ENCODE measurements at regions not wholly inside any gene's neighbourhood (a gene's known extent, or its start where the extent isn't known, plus 50 kb on each side); places are given as distances from the start of the nearest gene placed in this dataset.

DNA sequence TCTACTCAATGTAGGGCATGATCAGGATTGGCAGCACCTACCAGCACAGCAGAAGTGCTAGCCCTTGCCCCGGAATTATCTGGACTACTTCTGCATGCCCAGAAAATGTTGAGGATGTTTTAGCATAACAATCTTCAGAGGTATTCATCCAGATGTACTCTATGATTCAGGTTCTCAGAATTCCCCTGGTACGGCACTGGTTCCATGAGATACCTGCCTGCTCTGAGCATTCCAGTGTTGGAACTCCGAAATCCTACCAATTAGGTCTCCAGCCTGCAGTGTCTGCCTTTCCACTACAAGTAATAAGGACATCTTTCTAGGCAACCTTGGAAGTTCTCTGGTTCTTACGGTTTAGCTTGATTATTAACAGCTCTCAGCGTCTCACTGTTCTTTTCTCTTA, 554.5 kb downstream of the HACE1 start:
- no peak overlapping the region for H3K9ac ChIP-seq (ENCODE audit: low read depth, low read length)
- H3K4me1 ChIP-seq (ENCODE audit: insufficient read depth, low read length): no peaks in the 10 kb centered on the region
- no peaks in the 10 kb centered on the region for H3K9me3 ChIP-seq (ENCODE audit: control insufficient read depth, insufficient read depth, low read length)
- H3K36me3 ChIP-seq (ENCODE audit: insufficient read depth, low read length): no peaks in the 10 kb centered on the region

- H3K9ac ChIP-seq (ENCODE audit: low read depth, low read length): no peak overlapping the region
- H3K9me3 ChIP-seq (ENCODE audit: control insufficient read depth, insufficient read depth, low read length): no peaks in the 10 kb centered on the region
- H3K4me1 ChIP-seq (ENCODE audit: insufficient read depth, low read length): no peaks in the 10 kb centered on the region
- no peaks in the 10 kb centered on the region for H3K36me3 ChIP-seq (ENCODE audit: insufficient read depth, low read length)
These were observed 557.8 kb downstream of the HACE1 start for GRCh38 chr6:104301951-104302350.

- no peaks in the 10 kb centered on the region for H3K9me3 ChIP-seq (ENCODE audit: control insufficient read depth, insufficient read depth, low read length)
- no peak overlapping the region for H3K9ac ChIP-seq (ENCODE audit: low read depth, low read length)
- H3K4me1 ChIP-seq (ENCODE audit: insufficient read depth, low read length): peaks cover 6% of the 10 kb centered on the region; the same call in 1 of the 2 replicates
- H3K36me3 ChIP-seq (ENCODE audit: insufficient read depth, low read length): no peaks in the 10 kb centered on the region
These were observed 573.1 kb downstream of the HACE1 start for GRCh38 chr6:104286641-104287040.

DNA sequence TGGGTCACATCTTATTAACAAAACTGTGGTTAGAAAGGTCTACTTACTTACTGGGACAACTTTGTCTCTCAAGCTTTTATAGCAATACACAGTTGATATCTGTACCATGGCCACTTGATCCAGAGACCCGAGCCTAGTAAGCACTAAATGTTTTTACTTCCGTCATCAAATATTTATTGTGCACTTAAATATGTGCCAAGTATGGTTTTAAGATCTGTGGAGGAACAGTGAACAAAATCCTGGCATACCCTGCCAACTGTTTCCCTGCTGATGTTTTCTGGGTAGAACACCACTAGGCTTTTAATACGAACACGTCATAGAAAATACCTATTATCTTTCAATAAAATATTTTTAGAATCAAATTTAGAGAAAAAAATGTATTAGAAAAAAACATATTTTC, 574.8 kb downstream of the HACE1 start:
- no peaks in the 10 kb centered on the region for H3K36me3 ChIP-seq (ENCODE audit: insufficient read depth, low read length)
- no peak overlapping the region for H3K9ac ChIP-seq (ENCODE audit: low read depth, low read length)

DNA sequence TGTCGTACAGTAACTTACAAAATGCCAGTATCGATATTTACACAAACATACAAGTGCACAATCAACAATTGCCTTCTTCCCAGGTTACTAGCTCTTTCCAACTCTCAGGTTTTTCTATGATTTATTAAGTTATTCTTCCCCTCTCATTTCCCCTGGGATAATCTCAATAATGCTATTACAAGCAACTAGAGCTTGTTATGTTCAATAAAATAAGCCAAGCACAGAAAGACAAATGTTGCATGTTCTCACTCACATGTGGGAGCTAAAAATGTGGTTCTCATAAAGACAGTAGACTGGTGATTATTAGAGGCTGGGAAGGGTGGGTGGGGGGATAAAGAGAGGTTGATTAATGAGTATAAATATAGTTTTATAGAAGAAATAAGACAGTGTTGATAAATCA, 577.1 kb downstream of the HACE1 start:
- H3K9me3 ChIP-seq (ENCODE audit: control insufficient read depth, insufficient read depth, low read length): no peaks in the 10 kb centered on the region
- H3K9ac ChIP-seq (ENCODE audit: low read depth, low read length): no peak overlapping the region
- H3K36me3 ChIP-seq (ENCODE audit: insufficient read depth, low read length): no peaks in the 10 kb centered on the region
- no peaks in the 10 kb centered on the region for H3K4me1 ChIP-seq (ENCODE audit: insufficient read depth, low read length)

More for the DNA sequence above, 574.8 kb downstream of the HACE1 start:
- Histone ChIP-seq H3K9me3 (ENCODE audit: control insufficient read depth, insufficient read depth, low read length) (no peaks in the 10 kb centered on the region), H3K4me1 (ENCODE audit: insufficient read depth, low read length) (no peaks in the 10 kb centered on the region)

DNA sequence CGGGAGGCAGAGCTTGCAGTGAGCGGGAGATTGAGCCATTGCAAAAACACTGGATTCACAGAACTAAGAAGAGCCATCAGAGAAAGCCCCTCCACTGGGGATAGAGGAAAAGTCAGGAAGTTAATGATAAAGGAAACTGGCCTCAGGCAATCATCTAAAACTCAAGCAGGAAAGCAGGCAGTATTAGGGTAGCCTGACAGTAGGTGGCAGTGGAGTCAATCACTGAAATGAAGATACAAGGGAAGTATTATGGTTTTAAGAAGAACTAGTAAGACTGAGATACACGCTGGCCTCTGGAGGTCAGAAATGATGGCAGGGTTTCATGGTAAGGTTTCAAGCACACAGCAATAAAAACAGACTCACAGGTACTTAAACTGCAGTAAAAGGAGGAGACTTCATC, 578.3 kb downstream of the HACE1 start:
- no peaks in the 10 kb centered on the region for H3K36me3 ChIP-seq (ENCODE audit: insufficient read depth, low read length)
- no peaks in the 10 kb centered on the region for H3K9me3 ChIP-seq (ENCODE audit: control insufficient read depth, insufficient read depth, low read length)
- H3K4me1 ChIP-seq (ENCODE audit: insufficient read depth, low read length): no peaks in the 10 kb centered on the region
- no peak overlapping the region for H3K9ac ChIP-seq (ENCODE audit: low read depth, low read length)

DNA sequence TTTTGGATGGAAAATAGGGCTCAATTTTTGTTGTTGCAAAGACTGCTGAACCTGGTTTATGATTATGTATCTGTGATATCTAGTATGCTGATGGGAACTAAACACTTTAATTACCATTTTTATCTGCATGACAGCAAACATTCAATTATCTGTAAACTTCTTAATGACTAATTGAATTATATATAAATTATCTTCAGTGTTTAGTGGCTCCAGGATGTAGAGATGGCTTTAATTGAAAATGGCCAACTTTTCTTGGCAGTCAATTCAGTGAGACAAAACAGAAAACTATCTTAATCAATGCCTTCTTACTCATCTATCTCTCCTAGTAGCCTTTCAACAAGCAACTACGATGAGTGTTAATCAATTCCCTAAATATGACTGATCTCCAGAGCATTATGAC, 591.3 kb downstream of the HACE1 start:
- H3K36me3 ChIP-seq (ENCODE audit: insufficient read depth, low read length): no peaks in the 10 kb centered on the region

GRCh38 chr6:104266922-104267321, 592.8 kb downstream of the HACE1 start:
- no peaks in the 10 kb centered on the region for H3K36me3 ChIP-seq (ENCODE audit: insufficient read depth, low read length)
- H3K4me1 ChIP-seq (ENCODE audit: insufficient read depth, low read length): no peaks in the 10 kb centered on the region
- no peaks in the 10 kb centered on the region for H3K9me3 ChIP-seq (ENCODE audit: control insufficient read depth, insufficient read depth, low read length)

More for the DNA sequence above, 591.3 kb downstream of the HACE1 start:
- Histone ChIP-seq H3K4me1 (ENCODE audit: insufficient read depth, low read length) (no peaks in the 10 kb centered on the region), H3K9ac (ENCODE audit: low read depth, low read length) (no peak overlapping the region), H3K9me3 (ENCODE audit: control insufficient read depth, insufficient read depth, low read length) (no peaks in the 10 kb centered on the region)

GRCh38 chr6:104256646-104257045, 603.1 kb downstream of the HACE1 start:
- Histone ChIP-seq H3K9me3 (ENCODE audit: control insufficient read depth, insufficient read depth, low read length) (no peaks in the 10 kb centered on the region), H3K9ac (ENCODE audit: low read depth, low read length) (no peak overlapping the region), H3K36me3 (ENCODE audit: insufficient read depth, low read length) (no peaks in the 10 kb centered on the region), H3K4me1 (ENCODE audit: insufficient read depth, low read length) (no peaks in the 10 kb centered on the region)

More at GRCh38 chr6:104266922-104267321, 592.8 kb downstream of the HACE1 start:
- H3K9ac ChIP-seq (ENCODE audit: low read depth, low read length): no peak overlapping the region

DNA sequence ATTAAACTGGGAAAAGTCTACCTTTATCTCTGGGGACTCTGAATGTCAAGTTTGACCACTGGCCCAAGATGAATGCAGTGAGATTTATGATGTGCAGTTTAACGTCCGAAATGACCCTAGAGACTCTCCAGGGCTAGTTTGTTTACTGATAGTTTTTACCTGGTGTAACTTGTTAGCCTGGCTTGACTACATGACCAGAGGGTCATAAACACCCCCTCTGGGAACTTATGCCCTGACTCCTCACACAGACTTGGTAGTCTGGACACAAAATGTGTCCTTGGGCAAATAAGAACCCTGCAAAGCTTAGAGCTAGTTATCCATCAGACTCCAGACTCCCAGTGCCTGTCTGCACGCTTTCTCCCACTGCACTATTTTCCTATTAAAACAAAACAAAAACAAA, 606.5 kb downstream of the HACE1 start:
- Histone ChIP-seq H3K9ac (ENCODE audit: low read depth, low read length) (no peak overlapping the region), H3K36me3 (ENCODE audit: insufficient read depth, low read length) (no peaks in the 10 kb centered on the region), H3K9me3 (ENCODE audit: control insufficient read depth, insufficient read depth, low read length) (no peaks in the 10 kb centered on the region), H3K4me1 (ENCODE audit: insufficient read depth, low read length) (no peaks in the 10 kb centered on the region)

GRCh38 chr6:104252276-104252675, 607.4 kb downstream of the HACE1 start:
- H3K4me1 ChIP-seq (ENCODE audit: insufficient read depth, low read length): no peaks in the 10 kb centered on the region
- no peaks in the 10 kb centered on the region for H3K36me3 ChIP-seq (ENCODE audit: insufficient read depth, low read length)
- no peaks in the 10 kb centered on the region for H3K9me3 ChIP-seq (ENCODE audit: control insufficient read depth, insufficient read depth, low read length)
- H3K9ac ChIP-seq (ENCODE audit: low read depth, low read length): no peak overlapping the region

- Histone ChIP-seq H3K9me3 (ENCODE audit: control insufficient read depth, insufficient read depth, low read length) (no peaks in the 10 kb centered on the region), H3K9ac (ENCODE audit: low read depth, low read length) (no peak overlapping the region), H3K4me1 (ENCODE audit: insufficient read depth, low read length) (no peaks in the 10 kb centered on the region), H3K36me3 (ENCODE audit: insufficient read depth, low read length) (no peaks in the 10 kb centered on the region)
These were observed 608.1 kb downstream of the HACE1 start for GRCh38 chr6:104251651-104252050.

DNA sequence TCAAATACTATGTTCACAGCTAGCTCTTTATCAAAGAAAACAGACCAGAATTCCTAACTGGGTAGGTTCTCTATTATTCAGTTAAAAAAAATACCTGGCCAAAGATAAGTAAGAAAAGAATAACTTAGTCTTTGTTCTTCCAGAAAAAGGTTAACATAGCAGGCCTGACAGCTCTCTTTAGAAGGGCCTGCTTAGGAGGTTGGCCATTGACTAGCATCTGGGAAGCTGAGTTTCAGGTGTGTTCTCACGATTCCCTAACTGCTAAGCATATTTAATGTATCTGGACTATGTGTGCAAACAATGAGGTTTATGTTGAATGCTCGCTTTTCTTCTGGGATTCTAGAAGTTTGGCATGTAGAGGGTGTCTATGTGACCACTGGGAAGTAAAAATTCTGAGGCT, 618.9 kb downstream of the HACE1 start:
- no peaks in the 10 kb centered on the region for H3K4me1 ChIP-seq (ENCODE audit: insufficient read depth, low read length)
- no peaks in the 10 kb centered on the region for H3K9me3 ChIP-seq (ENCODE audit: control insufficient read depth, insufficient read depth, low read length)
- H3K9ac ChIP-seq (ENCODE audit: low read depth, low read length): no peak overlapping the region
- H3K36me3 ChIP-seq (ENCODE audit: insufficient read depth, low read length): no peaks in the 10 kb centered on the region

- H3K36me3 ChIP-seq (ENCODE audit: insufficient read depth, low read length): no peaks in the 10 kb centered on the region
- H3K9ac ChIP-seq (ENCODE audit: low read depth, low read length): no peak overlapping the region
- no peaks in the 10 kb centered on the region for H3K9me3 ChIP-seq (ENCODE audit: control insufficient read depth, insufficient read depth, low read length)
- no peaks in the 10 kb centered on the region for H3K4me1 ChIP-seq (ENCODE audit: insufficient read depth, low read length)
These were observed 619.7 kb downstream of the HACE1 start for GRCh38 chr6:104239971-104240370.

DNA sequence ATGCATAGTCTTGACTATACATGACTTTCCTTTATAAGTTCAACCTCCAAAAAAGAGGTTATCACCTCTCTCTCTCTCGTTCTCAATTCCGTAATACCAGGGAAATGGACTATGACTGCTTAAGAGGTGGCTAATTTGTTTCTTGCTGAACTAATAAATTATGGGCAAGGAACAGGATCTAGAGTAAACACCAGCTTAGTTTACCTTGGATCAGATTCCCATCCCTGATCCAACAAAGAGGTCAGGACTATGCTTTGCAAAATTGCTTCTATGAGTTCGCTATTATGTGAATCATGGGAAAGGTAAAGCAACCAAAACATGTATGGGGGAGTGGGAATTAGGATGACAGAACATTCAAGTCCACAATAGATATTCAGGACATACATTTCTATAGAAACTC, 630.7 kb downstream of the HACE1 start:
- H3K9me3 ChIP-seq (ENCODE audit: control insufficient read depth, insufficient read depth, low read length): no peaks in the 10 kb centered on the region
- H3K4me1 ChIP-seq (ENCODE audit: insufficient read depth, low read length): no peaks in the 10 kb centered on the region
- H3K9ac ChIP-seq (ENCODE audit: low read depth, low read length): no peak overlapping the region
- H3K36me3 ChIP-seq (ENCODE audit: insufficient read depth, low read length): no peaks in the 10 kb centered on the region

GRCh38 chr6:104227508-104227907, 632.2 kb downstream of the HACE1 start:
- Histone ChIP-seq H3K36me3 (ENCODE audit: insufficient read depth, low read length) (no peaks in the 10 kb centered on the region), H3K9me3 (ENCODE audit: control insufficient read depth, insufficient read depth, low read length) (no peaks in the 10 kb centered on the region), H3K9ac (ENCODE audit: low read depth, low read length) (no peak overlapping the region), H3K4me1 (ENCODE audit: insufficient read depth, low read length) (no peaks in the 10 kb centered on the region)
